ENCODE measurements at regions not wholly inside any gene's neighbourhood (a gene's known extent, or its start where the extent isn't known, plus 50 kb on each side); places are given as distances from the start of the nearest gene placed in this dataset.

DNA sequence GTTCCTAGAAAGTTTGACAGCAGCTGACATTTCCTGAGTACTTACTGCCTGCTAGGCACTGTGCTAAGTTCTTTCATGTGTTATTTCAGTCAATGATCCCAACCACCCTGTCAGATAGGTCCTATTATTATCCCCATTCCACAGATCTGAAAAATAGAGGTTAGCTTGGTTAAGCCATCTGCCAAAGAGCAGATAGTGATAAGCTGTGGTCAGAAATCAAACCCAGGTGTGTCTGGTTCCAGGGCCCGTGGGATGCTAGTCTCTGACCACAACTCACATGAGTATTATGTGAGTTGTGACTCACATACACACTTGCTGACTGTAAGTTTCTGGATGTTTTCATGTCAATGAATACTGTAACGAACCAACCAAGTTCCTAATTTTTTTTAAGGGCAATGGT, 132.0 kb upstream of the APCDD1 start:
- no peak for TF ChIP-seq EZH2 (IDR thresholded peaks at IDR 0.05; ENCODE audit: insufficient read depth, poor library complexity, severe bottlenecking)
- no peak for TF ChIP-seq EZH2phosphoT487 (IDR thresholded peaks at IDR 0.05; ENCODE audit: insufficient read depth, low read depth)

Measured in GM23248 (cell line).